GM20000 (cell line): ENCODE measurements at regions not wholly inside any gene's neighbourhood (a gene's known extent, or its start where the extent isn't known, plus 50 kb on each side); places are given as distances from the start of the nearest gene placed in this dataset.
"Not testable (repeated sequence)": the region's sequence is repeated elsewhere in the genome, so short reads cannot be mapped to it uniquely, and the experiment has no call there.

Experiments used
- DNase-seq: peaks from one replicate; pipeline ENCODE4 v3.0.0; 2012; ENCODE audit warnings: low spot score
- CTCF ChIP-seq: IDR thresholded peaks from 2 replicates; pipeline ENCODE4 v1.5.1; 2012; ENCODE audit warnings: mild to moderate bottlenecking, control low read depth; ENCODE audit errors: extremely low read depth, missing control alignments

DNA sequence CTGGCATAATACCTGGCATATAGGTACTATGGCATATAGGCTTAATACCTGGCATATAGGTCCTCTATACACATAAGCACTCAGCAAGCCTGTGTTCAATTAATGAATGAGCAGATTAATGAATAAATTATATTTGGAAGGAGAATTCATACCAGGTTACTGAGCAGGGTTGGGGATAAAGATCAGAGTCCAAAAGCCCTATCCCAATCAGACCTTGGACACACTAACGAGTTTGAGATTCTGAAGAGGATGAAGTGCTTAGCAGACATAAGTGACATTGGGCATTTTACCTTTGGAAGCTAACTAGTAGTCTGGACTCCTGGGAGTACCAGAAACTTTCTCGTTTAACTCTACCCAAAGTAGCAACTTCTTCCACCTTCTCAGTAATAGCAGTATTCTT, 63.3 kb upstream of the ARHGAP29 start:
- no peak for DNase-seq
- TF ChIP-seq CTCF = no peak

DNA sequence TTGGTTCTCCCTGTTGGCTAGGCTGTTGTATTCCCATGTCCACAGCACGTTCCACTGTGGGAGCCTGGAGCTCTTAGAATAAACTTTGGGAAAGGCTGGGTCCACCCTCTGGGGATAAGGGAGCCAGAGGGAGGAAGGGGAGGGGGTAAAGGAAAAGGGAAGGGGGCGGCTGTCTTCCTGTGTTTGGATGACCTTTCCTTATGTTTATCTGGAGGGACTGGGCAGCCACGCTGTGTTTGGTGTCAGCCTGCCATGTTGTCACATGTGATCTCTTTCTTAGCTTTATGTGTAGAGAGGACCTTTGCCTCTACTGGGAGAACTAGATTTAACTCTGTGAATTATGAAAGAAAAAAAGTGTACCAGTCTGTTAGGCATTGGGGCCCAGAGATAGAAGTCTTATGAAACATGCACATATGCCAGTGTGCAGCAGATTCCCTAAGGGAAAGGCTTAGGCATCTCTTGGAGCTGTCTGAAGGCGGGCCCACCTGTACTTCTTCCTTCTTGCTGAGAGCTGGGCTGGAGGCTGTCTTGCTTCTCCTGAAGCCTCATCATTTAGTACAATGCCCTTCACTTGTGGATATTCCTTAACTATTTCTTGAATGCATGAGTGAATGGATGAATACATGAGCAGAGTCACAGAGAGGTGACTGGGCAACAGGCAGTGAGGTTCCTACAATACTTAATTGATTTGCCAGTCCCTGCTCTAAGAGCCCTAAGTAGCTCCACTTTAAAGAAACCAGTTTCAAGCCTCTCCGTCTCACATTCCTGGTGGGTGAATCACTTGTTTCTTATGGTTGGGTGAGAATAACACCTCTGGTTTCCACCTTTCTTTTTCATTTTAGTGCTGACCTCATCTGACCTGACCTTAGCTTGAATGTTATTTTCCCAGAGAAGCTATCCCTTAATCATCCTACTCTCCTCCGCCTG, 62.5 kb upstream of the ARHGAP29 start:
- TF ChIP-seq CTCF = no peak
- no peak for DNase-seq

- no peak for DNase-seq
- TF ChIP-seq CTCF = no peak
Measured at GRCh38 chr1:94298861-94299260, 61.5 kb upstream of the ARHGAP29 start.

DNA sequence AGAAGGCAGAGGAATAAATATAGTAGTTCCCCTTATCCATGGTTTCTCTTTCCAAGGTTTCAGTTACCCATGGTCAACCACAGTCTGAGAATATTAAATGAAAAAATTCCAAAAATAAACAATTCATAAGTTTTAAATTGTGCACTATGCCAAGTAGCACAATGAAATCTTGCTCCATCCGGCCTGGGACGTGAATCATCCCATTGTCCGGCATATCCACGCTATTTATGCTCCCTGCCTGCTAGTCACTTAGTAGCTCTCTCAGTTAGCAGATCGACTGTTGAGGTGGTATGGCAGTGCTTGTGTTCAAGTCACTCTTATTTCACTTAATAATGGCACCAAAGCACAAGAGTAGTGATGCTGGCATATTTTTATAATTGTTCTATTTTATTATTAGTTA, 58.6 kb upstream of the ARHGAP29 start:
- no peak for TF ChIP-seq CTCF
- no peak for DNase-seq

DNA sequence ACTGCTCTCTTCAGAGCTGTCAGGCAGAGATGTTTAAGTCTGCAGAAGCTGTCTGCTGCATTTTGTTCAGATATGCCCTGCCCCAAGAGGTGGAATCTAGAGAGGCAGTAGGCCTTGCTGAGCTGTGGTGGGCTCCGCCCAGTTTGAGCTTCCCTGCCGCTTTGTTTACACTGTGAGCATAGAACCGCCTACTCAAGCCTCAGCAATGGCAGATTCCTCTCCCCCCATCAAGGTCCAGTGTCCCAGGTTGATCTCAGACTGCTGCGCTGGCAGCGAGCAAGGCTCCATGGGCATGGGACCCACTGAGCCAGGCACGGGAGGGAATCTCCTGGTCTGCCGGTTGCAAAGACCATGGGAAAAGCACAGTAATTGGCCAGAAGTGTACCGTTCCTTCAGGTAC, 55.6 kb upstream of the ARHGAP29 start:
- not testable (repeated sequence) for DNase-seq

DNA sequence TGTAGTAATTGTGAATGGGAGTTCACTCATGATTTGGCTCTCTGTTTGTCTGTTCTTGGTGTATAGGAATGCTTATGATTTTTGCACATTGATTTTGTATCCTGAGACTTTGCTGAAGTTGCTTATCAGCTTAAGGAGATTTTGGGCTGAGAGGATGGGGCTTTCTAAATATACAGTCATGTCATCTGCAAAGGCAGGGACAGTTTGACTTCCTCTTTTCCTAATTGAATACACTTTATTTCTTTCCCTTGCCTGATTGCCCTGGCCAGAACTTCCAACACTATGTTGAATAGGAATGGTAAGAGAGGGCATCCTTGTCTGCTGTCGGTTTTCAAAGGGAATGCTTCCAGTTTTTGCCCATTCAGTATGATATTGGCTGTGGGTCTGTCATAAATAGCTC, 51.9 kb upstream of the ARHGAP29 start:
- not testable (repeated sequence) for DNase-seq
